HG03159 (cell line): ENCODE measurements at regions not wholly inside any gene's neighbourhood (a gene's known extent, or its start where the extent isn't known, plus 50 kb on each side); places are given as distances from the start of the nearest gene placed in this dataset.
"Not testable (repeated sequence)": the region's sequence is repeated elsewhere in the genome, so short reads cannot be mapped to it uniquely, and the experiment has no call there.

Experiments
- ATAC-seq: cut with Tn5 transposase; IDR thresholded peaks from one replicate; pipeline ENCODE4 v1.9.1; 2021; ENCODE audit warnings: mild to moderate bottlenecking, moderate library complexity; ENCODE audit not compliant: unreplicated experiment

DNA sequence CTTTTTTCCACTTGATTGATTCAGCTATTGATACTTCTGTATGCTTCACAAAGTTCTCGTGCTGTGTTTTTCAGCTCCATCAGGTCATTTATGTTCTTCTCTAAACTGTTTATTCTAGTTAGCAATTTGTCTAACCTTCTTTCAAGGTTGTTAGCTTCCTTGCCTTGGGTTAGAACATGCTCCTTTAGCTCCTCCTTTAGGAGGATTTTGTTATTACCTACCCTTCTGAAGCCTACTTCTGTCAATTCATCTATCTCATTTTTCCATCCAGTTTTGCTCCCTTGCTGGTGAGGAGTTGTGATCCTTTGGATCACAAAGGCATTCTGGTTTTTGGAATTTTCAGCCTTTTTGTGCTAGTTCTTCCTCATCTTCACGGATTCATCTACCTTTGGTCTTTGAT, 344.7 kb upstream of the CLEC14A start:
- ATAC-seq, result not testable (repeated sequence)

DNA sequence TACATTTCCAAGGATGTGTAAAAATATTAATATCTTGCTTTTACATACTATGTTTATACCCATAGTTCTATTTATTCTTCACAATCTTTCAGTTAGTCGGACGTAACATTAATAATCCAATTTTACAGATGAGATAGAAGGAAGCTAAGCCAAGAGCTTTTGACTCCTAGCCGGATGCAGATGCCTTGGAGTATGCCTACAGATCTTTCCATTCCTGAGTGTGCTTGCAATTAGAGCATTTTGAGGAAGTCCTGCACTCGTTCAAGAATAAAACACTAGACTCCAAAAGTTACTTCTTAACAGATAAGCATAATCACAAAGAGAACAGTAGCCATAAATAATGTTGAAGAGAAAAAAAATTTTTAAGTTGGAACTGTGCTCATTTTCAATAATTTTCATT, 337.6 kb upstream of the CLEC14A start:
- ATAC-seq, result no peak

DNA sequence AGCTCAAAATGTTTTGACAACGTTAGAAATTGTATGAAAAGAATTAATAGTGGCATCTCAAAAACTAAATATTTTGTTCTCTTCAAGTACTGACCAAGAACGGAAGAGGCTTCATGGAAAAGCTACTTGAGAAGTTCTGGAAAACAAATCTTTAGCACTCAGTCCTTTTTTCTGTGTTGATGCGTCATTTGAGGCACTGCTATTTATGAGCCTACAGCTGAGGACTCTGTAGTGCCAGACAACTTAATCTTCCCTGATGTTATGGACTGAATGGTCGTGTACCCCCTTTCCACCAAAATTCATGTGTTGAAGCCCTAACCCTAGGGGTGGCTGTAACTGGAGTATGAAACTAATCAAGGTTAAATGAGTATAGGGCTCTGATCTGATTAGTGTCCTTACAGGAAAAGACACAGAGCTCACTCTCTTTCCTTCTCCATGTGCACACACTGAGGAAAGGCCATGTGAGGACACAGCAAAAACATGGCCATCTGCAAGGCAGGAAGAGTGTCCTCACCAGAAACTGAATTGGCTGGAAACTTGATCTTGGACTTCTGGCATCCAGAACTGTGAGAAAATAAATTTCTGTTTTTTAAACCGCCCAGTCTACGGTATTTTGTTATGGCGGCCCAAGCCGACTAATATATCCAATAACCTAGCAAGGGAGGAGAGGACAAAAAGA, 337.0 kb upstream of the CLEC14A start:
- no peak for ATAC-seq

DNA sequence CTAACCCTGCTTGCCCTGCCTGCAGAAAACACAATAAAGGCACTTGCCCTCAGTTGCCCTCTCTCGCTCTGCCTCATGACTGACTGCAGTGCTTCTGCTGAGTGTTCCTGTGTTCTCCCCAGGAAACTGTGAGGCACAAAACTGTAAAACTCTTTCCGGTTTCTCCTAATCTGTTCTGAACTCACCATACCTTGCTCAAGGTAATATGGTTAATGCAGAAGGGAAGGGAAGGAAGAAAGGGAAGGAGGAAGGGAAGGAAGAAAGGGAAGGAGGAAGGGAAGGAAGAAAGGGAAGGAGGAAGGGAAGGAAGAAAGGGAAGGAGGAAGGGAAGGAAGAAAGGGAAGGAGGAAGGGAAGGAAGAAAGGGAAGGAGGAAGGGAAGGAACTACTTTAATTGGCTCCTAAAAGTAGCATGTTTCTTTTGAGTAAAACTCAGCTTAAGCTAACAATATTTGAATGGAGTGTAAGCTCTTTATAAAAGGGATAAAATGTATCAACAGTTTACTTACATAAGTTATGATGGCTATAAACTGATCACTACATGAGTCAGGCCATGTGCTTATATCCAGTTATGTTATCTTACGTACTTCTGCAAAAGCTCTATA, 334.0 kb upstream of the CLEC14A start:
- ATAC-seq, result no peak

DNA sequence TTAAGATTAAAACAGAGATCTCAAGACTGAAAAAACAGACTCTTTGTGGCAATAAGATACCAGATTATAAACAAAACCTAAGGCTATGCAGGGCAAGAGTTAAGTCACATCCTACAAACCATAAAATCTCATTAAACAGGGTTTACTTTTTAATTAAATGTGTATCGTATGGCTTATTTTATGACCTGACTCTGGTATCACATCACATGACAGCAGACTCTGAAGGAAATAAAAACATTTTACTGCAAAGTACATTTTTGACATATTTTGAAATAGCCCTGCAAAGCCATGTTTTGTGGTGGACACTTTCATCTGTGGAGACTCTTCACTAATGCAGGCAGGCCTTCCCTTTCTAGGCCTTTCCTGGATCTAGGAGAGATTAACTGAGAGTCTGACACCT, 327.6 kb upstream of the CLEC14A start:
- ATAC-seq, result no peak

DNA sequence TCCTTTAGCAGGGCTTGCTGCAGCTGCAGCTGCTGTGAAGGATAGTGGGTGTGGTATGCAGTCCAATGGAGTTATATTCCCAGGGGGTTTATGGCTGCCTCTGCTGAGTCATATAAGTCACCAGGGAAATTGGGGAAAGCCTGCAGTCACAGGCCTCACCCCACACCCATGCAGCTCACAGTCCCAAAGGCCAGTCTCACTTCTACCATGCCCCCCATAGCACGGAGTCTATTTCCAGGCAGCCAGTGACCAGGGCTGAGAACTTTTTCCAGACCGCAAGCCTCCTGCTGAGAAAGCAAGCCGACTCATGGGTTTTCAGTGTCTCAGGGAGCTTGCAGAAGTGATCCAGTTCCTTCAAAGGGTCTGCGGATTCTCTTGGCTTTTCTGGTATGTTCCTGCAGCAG, 322.4 kb upstream of the CLEC14A start:
- no peak for ATAC-seq

DNA sequence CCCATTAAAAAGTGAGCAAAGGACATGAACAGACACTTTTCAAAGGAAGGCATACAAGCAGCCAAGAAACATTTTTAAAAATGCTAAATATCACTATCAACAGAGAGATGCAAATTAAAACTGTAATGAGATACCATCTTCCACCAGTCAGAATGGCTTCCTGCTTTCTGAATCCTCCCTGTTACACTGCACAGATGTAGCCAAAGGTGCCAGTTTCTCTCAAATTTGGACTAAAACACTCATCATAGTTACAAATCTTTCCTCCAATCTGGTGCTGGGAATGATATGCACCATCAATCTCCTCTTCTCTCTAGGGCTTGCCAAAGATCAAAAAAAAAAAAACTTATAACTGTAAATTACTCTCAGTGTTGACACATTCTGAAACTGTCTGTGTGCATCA, 311.8 kb upstream of the CLEC14A start:
- ATAC-seq, result no peak

DNA sequence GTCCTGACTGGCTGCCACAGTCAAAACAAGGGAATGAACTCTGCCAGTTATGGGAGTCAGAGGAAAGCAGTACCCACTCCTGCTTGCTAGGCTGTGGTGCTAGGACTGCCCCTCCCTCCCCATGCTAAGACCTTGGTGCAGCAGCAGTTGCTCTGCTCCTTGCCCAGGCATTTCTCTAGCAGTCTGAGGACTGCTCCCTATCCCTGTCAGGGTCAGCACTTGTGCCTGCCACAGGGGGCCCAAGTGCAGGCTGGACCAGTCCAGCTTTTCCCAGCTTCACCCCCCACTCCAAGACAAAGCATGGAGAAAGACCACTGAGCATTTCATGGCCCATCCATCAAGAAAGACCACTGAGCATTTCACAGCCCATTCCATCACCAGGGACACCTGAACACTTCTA, 305.8 kb upstream of the CLEC14A start:
- ATAC-seq, result no peak

DNA sequence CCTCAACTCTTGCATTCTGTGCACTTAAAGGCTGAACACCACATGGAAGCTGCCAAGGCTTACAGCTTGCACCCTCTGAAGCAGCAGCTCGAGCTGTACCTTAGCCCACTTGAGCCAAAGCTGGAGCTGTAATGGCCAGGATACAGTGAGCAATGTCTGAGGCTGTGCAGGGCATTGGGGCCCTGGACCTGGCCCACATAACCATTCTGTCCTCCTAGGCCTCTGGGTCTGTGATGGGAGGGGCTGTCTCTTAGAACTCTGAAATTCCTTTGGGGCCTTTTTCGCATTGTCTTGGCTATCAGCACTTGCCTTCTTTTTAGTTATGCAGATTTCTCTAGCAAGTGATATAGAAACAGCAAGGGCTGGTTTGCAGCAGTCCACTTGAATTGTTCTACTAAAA, 303.8 kb upstream of the CLEC14A start:
- no peak for ATAC-seq

DNA sequence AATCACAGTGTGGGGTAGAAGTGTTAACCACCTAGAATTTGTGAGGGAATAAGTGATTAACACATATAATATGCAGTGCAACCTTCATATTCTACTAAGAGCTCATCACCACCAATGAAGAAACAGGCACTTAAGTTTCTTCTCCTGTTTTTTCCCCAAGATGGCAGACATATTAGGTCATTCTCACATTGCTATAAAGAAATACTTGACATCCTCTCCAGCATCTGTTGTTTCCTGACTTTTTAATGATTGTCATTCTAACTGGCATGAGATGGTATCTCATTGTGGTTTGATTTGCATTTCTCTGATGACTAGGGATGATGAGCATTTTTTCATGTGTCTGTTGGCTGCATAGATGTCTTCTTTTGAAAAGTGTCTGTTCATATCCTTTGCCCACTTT, 301.5 kb upstream of the CLEC14A start:
- not testable (repeated sequence) for ATAC-seq

DNA sequence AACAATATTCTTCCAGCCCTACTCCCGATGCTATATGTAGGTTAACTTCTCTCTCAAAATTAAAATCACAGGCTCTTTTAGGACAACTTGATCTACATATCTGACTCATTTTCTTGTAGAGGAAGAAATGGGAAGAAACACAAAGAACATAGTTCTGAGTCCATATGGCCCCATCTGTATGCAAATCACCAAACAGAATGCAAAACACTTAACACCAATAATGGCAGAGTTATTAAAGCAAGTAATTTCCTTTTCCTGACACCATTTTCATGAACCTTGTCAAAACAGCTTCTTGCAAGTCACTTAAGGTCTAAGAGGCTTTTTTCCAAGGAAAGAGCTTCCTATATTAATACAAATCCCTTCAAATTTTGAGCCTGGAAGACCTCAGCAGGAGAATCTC, 300.4 kb upstream of the CLEC14A start:
- no peak for ATAC-seq

DNA sequence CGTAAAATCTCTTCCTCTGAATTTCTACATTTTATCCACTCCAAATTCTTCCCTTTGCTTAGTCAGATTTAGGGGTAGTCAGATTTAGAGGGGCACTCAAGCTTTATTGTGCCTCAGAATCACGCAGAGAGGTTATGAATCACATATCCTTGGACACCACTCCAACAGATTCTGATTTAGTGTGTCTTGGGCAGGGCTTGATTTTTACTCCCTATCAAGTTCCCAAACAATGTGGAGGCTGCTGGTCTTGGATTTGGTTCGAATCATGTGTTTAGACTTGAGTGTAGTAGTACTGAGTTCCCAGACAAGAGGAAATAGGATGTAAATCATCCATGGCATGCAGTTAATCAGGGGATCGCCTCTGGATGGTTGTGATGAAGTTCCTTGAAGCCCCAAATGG, 298.1 kb upstream of the CLEC14A start:
- ATAC-seq, result no peak

DNA sequence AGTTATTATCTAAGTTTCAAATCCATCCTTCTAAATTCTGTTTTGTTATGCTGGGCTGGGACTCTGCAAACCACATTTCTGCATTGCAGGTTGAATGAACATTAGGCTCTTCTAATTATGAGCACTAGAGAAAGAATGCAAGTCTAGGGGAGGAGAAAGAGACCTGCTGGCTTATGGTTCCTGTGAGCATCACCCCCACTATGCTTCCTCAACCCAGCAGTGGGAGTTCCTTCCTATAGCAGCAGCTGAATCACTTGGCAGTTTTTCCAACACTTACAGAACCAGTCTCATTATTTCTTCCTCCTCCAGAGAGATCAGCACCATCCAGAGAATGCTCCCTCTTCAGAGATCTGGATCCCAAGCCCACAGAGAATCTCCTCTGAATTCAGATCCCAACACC, 297.7 kb upstream of the CLEC14A start:
- ATAC-seq, result no peak

DNA sequence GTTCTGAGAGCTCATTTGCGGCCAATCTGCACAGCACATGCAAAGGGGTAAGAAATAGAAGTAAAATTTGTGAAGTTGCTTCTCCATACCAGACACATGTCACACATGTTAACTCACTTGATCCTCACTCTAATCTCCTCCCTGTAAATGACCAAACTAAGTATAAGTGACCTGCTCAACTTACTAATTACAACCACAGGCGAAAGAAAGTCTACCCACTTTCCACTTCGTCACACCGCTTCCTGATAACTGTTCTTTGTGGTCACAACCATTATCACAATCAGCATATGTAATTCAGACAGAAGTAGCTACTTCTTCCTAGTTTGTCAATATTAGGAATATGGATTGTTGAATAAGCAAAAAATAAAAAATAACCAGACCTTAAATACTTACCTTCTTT, 293.7 kb upstream of the CLEC14A start:
- ATAC-seq, result no peak

DNA sequence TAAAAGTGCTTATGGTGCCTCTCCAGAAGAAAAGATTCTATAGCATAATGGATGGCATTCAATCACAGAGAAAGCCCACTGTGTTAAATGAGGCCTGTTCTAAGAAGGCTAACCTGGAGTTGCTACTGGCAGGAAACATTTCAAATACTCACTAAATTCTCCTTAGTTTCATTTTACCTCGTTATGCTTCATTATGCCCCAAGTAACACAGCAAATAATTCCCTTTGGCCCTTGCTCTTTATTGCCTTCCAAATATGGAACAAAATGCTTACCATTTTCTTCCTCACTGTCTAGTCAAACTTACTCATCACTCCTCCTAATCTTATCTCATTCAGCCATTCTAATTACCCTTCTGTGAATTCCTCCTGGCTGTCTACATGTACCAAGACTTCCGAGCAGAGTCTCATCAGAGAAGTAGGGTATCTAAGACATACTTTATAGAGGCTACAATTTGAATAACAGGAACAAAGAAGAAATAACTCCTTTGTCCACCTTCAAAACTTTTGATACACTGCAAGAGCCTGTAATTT, 292.1 kb upstream of the CLEC14A start:
- ATAC-seq, result no peak

DNA sequence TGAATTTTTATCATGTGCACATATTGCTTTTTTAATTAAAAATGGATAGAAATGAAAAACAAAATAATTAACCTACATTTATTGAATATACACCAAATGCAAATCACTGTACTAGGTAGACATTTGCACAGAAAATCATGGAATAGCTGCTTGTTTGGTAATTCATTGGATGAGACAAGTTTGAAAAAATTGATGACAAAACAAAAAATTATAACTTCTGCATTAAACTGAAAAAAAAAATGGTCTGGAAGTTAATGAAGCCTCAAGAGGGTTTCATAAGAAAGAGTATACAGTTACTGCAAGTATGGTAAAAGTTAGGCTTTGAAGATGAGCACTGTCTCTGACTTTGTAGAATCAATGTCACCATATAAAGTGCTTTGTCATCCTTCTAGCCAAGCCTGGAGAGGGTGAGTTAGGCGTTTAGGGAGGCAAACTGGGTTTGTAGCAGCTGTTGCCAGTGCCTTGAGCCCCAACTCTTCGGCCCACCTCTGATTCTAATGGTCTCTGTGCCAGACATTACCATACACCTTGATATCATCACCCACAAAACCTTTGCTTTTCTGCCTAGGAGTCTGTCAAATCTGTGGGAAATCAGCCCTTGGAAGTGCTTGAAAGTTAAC, 291.1 kb upstream of the CLEC14A start:
- ATAC-seq, result no peak

DNA sequence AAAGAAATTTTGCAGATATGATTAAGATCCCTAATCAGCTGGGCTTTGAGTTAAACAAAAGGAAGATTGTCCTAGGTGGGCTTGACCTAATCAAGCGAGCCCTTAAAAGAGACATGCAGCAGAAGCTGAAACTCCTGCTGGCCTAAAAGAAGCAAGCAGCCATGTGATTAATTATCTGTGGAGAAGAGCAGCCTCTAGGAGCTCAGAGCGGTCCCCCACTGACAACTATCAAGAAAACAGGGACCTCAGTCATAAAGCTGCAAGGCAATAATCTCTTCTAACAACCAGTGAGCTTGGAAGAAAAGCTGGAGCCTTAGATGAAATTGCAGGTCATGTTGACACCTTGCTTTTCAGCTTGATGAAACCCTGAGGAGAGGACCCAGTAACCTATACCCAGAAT, 288.9 kb upstream of the CLEC14A start:
- no peak for ATAC-seq

DNA sequence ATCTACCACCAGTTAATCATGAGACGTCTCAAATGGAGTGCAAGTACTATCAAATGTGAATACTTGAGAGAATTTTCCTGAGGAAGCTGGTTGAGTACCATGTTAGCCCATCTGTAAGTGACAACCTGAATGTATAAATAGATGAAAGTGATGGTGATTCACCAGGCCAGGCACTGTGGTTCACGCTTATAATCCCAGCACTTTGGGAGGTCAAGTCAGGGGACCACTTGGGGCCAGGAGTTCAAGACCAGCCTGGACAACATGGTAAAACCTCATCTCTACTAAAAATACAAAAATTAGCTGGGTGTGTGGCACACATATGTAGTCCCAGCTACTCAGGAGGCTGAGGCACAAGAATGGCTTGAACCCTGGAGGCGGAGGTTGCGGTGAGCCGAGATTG, 288.0 kb upstream of the CLEC14A start:
- ATAC-seq, result not testable (repeated sequence)

DNA sequence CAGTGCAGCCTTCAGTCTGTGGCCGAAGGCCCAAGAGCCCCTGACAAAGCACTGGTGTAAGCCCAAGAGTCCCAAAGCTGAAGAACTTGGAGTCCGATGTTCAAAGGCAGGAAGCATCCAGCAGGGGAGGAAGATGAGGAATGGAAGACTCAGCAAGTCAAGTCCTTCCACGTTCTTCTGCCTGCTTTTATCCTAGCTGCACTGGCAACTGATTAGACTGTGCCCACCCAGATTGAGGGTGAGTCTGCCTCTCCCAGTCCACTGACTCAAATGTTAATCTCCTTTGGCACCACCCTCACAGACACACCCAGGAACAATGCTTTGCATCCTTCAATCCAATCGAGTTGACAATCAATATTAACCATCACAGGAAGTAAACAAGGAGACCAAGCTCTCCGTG, 282.2 kb upstream of the CLEC14A start:
- ATAC-seq, result not testable (repeated sequence)

DNA sequence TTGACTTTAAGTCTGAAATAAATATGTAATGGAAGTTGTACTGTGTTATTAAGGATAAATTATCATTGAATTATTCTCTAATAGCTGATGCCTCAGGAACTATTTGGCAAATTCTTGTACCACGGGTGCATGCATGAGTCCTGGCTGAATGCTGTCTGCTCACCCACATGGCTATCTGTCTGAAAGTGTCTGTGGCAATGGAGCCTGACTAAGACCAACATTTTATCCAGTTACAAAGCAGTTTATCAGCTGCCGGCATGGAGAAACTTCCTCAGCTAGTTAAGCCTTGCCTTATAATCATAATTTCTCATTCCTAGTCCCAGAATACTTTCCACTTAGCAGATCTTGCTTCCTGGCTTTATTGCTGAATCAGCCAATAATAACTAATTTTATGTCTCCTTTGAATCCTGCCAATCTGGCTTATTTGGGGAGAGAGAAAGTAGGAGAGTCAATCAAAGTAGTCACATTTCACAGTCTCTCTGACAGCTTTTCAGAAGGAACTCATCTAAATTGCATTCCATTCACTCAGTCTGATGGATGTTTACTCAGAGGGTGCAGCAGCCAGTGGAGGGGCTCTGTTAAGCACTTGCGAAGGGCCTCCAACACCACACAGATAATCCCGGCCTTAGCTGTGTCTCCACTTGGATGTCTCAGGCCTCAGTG, 280.6 kb upstream of the CLEC14A start:
- no peak for ATAC-seq

DNA sequence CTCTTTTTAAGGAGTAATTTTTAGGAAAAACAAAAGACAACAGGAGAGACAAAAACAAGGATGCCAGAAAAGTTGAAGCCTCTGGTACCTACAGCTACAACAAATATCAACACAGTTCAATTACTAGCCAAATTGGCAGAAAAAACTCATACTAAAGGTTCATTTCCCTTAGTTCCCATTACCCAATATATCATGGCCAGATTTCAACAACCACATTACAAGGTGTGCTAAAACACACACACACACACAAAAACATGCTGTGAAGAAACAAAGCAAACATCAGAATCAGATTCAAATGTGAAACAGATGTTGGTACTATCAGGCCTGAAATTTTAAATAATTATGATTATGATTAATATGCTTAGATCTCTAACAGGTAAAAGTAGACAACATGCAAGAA, 272.7 kb upstream of the CLEC14A start:
- ATAC-seq, result no peak

DNA sequence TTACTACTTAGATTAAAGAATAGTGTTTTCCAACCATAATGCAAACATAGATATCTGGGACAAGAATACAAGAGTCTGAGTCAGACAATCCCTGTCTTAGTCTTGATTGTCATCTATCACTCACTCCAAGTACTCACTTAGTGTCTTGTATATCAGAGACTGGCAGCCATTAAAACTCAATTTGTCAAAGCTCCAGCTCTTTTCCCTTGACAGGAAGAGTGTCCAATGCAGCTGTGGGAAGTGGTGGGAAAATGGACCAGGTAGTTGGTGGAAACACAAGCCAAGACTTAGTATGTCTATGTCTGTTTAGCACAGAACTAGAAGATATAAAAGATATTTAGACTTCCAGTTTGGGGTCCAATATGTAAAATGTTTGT, 271.6 kb upstream of the CLEC14A start:
- ATAC-seq, result no peak
